ENCODE measurements at regions not wholly inside any gene's neighbourhood (a gene's known extent, or its start where the extent isn't known, plus 50 kb on each side); places are given as distances from the start of the nearest gene placed in this dataset.

GRCh38 chr5:148906968-148907367 lies 80.6 kb downstream of the ADRB2 start:
- peaks cover 6% of the 10 kb centered on the region for H3K4me1 ChIP-seq

GRCh38 chr5:148909040-148909439 lies 82.6 kb downstream of the ADRB2 start:
- no peak overlapping the region for H3K27ac ChIP-seq
- TF ChIP-seq CTCF (IDR thresholded peaks at IDR 0.05): no peak

More at GRCh38 chr5:148906968-148907367, 80.6 kb downstream of the ADRB2 start:
- no peaks in the 10 kb centered on the region for H3K79me2 ChIP-seq
- no peaks in the 10 kb centered on the region for H3K27me3 ChIP-seq (ENCODE audit: control insufficient read depth, insufficient read depth, low read length)
- H3K36me3 ChIP-seq (ENCODE audit: control insufficient read depth, insufficient read depth, low read length): no peaks in the 10 kb centered on the region
- H3K27ac ChIP-seq: no peak overlapping the region
- no peak overlapping the region for H2AFZ ChIP-seq
- TF ChIP-seq CTCF (IDR thresholded peaks at IDR 0.05): no peak
- no peak overlapping the region for H3K4me2 ChIP-seq (ENCODE audit: low read length)
- H3K4me3 ChIP-seq (ENCODE audit: low read depth, low read length): no peak overlapping the region
- no peak overlapping the region for H3K9ac ChIP-seq
- no peaks in the 10 kb centered on the region for H3K9me3 ChIP-seq (ENCODE audit: control insufficient read depth, low read length)

GRCh38 chr5:148909766-148910165 lies 83.4 kb downstream of the ADRB2 start:
- Histone ChIP-seq H3K4me2 (ENCODE audit: low read length) (no peak overlapping the region), H3K9me3 (ENCODE audit: control insufficient read depth, low read length) (no peaks in the 10 kb centered on the region), H3K79me2 (no peaks in the 10 kb centered on the region), H3K27ac (no peak overlapping the region), H3K4me1 (peaks cover 25% of the 10 kb centered on the region), H3K27me3 (ENCODE audit: control insufficient read depth, insufficient read depth, low read length) (no peaks in the 10 kb centered on the region), H3K9ac (no peak overlapping the region), H2AFZ (no peak overlapping the region), H3K36me3 (ENCODE audit: control insufficient read depth, insufficient read depth, low read length) (no peaks in the 10 kb centered on the region), H3K4me3 (ENCODE audit: low read depth, low read length) (no peak overlapping the region)
- no peak for TF ChIP-seq CTCF (IDR thresholded peaks at IDR 0.05)

More at GRCh38 chr5:148909040-148909439, 82.6 kb downstream of the ADRB2 start:
- Histone ChIP-seq H2AFZ (no peak overlapping the region), H3K36me3 (ENCODE audit: control insufficient read depth, insufficient read depth, low read length) (no peaks in the 10 kb centered on the region), H3K4me1 (peaks cover 22% of the 10 kb centered on the region), H3K9me3 (ENCODE audit: control insufficient read depth, low read length) (no peaks in the 10 kb centered on the region), H3K4me2 (ENCODE audit: low read length) (no peak overlapping the region), H3K79me2 (no peaks in the 10 kb centered on the region), H3K9ac (no peak overlapping the region), H3K4me3 (ENCODE audit: low read depth, low read length) (no peak overlapping the region), H3K27me3 (ENCODE audit: control insufficient read depth, insufficient read depth, low read length) (no peaks in the 10 kb centered on the region)

- Histone ChIP-seq H3K4me1 (peaks cover 30% of the 10 kb centered on the region), H3K4me2 (ENCODE audit: low read length) (no peak overlapping the region), H3K9me3 (ENCODE audit: control insufficient read depth, low read length) (no peaks in the 10 kb centered on the region), H3K27me3 (ENCODE audit: control insufficient read depth, insufficient read depth, low read length) (no peaks in the 10 kb centered on the region), H3K4me3 (ENCODE audit: low read depth, low read length) (no peak overlapping the region), H2AFZ (peak overlapping the region; percentile 11), H3K36me3 (ENCODE audit: control insufficient read depth, insufficient read depth, low read length) (no peaks in the 10 kb centered on the region), H3K9ac (no peak overlapping the region), H3K27ac (no peak overlapping the region), H3K79me2 (no peaks in the 10 kb centered on the region)
- TF ChIP-seq CTCF (IDR thresholded peaks at IDR 0.05): no peak
Measured at GRCh38 chr5:148910216-148910615, 83.8 kb downstream of the ADRB2 start.

- no peaks in the 10 kb centered on the region for H3K36me3 ChIP-seq (ENCODE audit: control insufficient read depth, insufficient read depth, low read length)
- H3K27ac ChIP-seq: no peak overlapping the region
- TF ChIP-seq CTCF (IDR thresholded peaks at IDR 0.05): no peak
- no peak overlapping the region for H3K4me3 ChIP-seq (ENCODE audit: low read depth, low read length)
- no peaks in the 10 kb centered on the region for H3K9me3 ChIP-seq (ENCODE audit: control insufficient read depth, low read length)
- no peak overlapping the region for H2AFZ ChIP-seq
- peaks cover 36% of the 10 kb centered on the region for H3K4me1 ChIP-seq
- H3K9ac ChIP-seq: no peak overlapping the region
- no peaks in the 10 kb centered on the region for H3K27me3 ChIP-seq (ENCODE audit: control insufficient read depth, insufficient read depth, low read length)
- H3K4me2 ChIP-seq (ENCODE audit: low read length): no peak overlapping the region
- H3K79me2 ChIP-seq: no peaks in the 10 kb centered on the region
Measured at GRCh38 chr5:148910686-148911361, 84.4 kb downstream of the ADRB2 start.
